Trophoblast cell (in vitro differentiated cells and primary cell): ENCODE measurements at regions not wholly inside any gene's neighbourhood (a gene's known extent, or its start where the extent isn't known, plus 50 kb on each side); places are given as distances from the start of the nearest gene placed in this dataset.

ENCODE experiments used
- DNase-seq, 2 donors: peaks; one replicate each; pipeline ENCODE4 v3.0.0-alpha.2; 2016
- H2AFZ ChIP-seq: 2 replicates; pipeline ENCODE4 v1.6.1; 2013; ENCODE audit warnings: low read length, moderate library complexity, mild to moderate bottlenecking; ENCODE audit not compliant: insufficient read depth, poor library complexity
- H2AK5ac ChIP-seq: 2 replicates; pipeline ENCODE4 v1.6.1; 2013; ENCODE audit warnings: mild to moderate bottlenecking, low read length
- H2BK120ac ChIP-seq: 2 replicates; pipeline ENCODE4 v1.6.1; 2013; ENCODE audit warnings: low read length, mild to moderate bottlenecking, moderate library complexity; ENCODE audit not compliant: insufficient read depth, poor library complexity
- H2BK12ac ChIP-seq: 2 replicates; pipeline ENCODE4 v1.6.1; 2013; ENCODE audit warnings: mild to moderate bottlenecking, low read length, moderate library complexity
- H2BK5ac ChIP-seq: 2 replicates; pipeline ENCODE4 v1.6.1; 2013; ENCODE audit warnings: low read length, low read depth, moderate library complexity, mild to moderate bottlenecking; ENCODE audit not compliant: poor library complexity
- H3K14ac ChIP-seq: 2 replicates; pipeline ENCODE4 v1.6.1; 2013; ENCODE audit warnings: mild to moderate bottlenecking, low read length
- H3K18ac ChIP-seq: 2 replicates; pipeline ENCODE4 v1.6.1; 2013; ENCODE audit warnings: mild to moderate bottlenecking, low read length
- H3K23ac ChIP-seq: 2 replicates; pipeline ENCODE4 v1.6.1; 2013; ENCODE audit warnings: low read length
- H3K27ac ChIP-seq: 2 replicates; pipeline ENCODE4 v1.5.1; 2013; ENCODE audit warnings: low read depth, mild to moderate bottlenecking, inconsistent platforms, low read length, moderate library complexity
- H3K27me3 ChIP-seq: 2 replicates; pipeline ENCODE4 v1.6.1; 2013; ENCODE audit warnings: inconsistent platforms, mild to moderate bottlenecking, low read length, moderate library complexity; ENCODE audit not compliant: insufficient read depth
- H3K36me3 ChIP-seq, 2 experiments: 1 replicate in 1 of 2; 2 replicates in 1 of 2; pipeline ENCODE4 v1.6.1; 2013; ENCODE audit warnings: low read length in 2 of 2, mild to moderate bottlenecking in 2 of 2, moderate library complexity in 1 of 2; ENCODE audit not compliant: insufficient read depth in 2 of 2, control insufficient read depth in 1 of 2
- H3K4ac ChIP-seq: 2 replicates; pipeline ENCODE4 v1.6.1; 2013; ENCODE audit warnings: low read depth, mild to moderate bottlenecking, low read length, moderate library complexity
- H3K4me1 ChIP-seq, 2 experiments: 1 replicate in 1 of 2; 2 replicates in 1 of 2; pipeline ENCODE4 v1.6.1; 2013; ENCODE audit warnings: low read length in 2 of 2, mild to moderate bottlenecking in 2 of 2, moderate library complexity in 1 of 2; ENCODE audit not compliant: insufficient read depth in 2 of 2, control insufficient read depth in 1 of 2
- H3K4me2 ChIP-seq: 2 replicates; pipeline ENCODE4 v1.6.1; 2013; ENCODE audit warnings: inconsistent platforms, mild to moderate bottlenecking, low read length, moderate library complexity
- H3K4me3 ChIP-seq: 2 replicates; pipeline ENCODE4 v1.5.1; 2013; ENCODE audit warnings: mild to moderate bottlenecking, low read depth, low read length, inconsistent platforms
- H3K79me1 ChIP-seq: one replicate; pipeline ENCODE4 v1.6.1; 2013; ENCODE audit warnings: low read length
- H3K79me2 ChIP-seq: 2 replicates; pipeline ENCODE4 v1.6.1; 2013; ENCODE audit warnings: low read length, mild to moderate bottlenecking; ENCODE audit not compliant: control insufficient read depth, insufficient read depth, poor library complexity
- H3K9ac ChIP-seq: 2 replicates; pipeline ENCODE4 v1.6.1; 2013; ENCODE audit warnings: mild to moderate bottlenecking, low read length
- H3K9me3 ChIP-seq: 2 replicates; pipeline ENCODE4 v1.6.1; 2013; ENCODE audit warnings: low read depth, mild to moderate bottlenecking, control low read depth, inconsistent platforms, low read length; ENCODE audit not compliant: insufficient read depth
- H4K12ac ChIP-seq: 2 replicates; pipeline ENCODE4 v1.6.1; 2013; ENCODE audit warnings: low read depth, mild to moderate bottlenecking, low read length, moderate library complexity
- H4K8ac ChIP-seq: 2 replicates; pipeline ENCODE4 v1.6.1; 2013; ENCODE audit warnings: low read depth, mild to moderate bottlenecking, low read length, moderate library complexity
- H4K91ac ChIP-seq: one replicate; pipeline ENCODE4 v1.6.1; 2013; ENCODE audit warnings: low read depth, mild to moderate bottlenecking, low read length, moderate library complexity
- WGBS: extraction: QIAGEN DNeasy Blood & Tissue Kit; methylation state at CpG from one replicate; pipeline ENCODE4 v1.1.7; 2013; ENCODE audit warnings: missing lambda C conversion rate; ENCODE audit not compliant: insufficient read length, insufficient coverage; ENCODE audit errors: extremely low coverage; 5-methylcytosine and 5-hydroxymethylcytosine counted together

DNA sequence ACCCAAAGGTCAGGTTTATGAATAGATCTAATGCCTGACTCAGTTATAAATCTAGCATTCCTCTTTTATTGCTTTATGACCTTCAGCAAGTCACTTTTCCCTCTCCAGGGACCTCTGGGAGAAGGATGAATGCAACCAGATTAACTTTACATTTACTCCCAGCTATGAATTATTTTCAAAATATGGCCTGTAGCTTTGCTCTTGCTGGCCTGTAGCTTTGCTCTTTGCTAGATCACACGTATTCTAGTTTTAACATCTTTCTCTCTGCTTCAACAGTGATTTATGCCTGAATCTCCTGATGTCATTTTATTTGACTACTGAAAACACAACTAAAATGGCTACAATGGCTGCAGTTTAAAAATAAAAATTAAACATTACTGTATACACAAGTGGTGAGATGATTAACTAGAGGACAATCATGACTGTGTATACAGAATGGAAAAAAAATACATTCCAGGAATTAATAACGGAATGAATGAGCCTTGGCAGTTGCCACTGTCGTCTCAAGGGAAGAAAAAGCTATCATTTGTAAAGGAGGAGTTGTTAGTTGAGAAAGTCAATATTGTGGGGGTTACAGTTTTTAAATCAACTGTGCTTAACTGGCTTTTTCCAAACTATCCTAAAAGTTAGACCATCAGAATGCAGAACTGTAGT, 434.5 kb upstream of the GOT2 start:
- no CpG with 5 or more reads among the region's 3 CpGs for WGBS
- Histone ChIP-seq H4K8ac (no peak overlapping the region), H3K4ac (no peak overlapping the region), H3K27me3 (no peaks in the 10 kb centered on the region), H3K79me2 (no peaks in the 10 kb centered on the region), H2BK120ac (no peak overlapping the region), H4K91ac (no peak overlapping the region), H2BK12ac (no peak overlapping the region), H3K4me1 (no peaks in the 10 kb centered on the region), H4K12ac (no peak overlapping the region), H3K27ac (no peak overlapping the region), H3K9ac (no peak overlapping the region), H3K4me2 (no peak overlapping the region), H3K9me3 (no peaks in the 10 kb centered on the region), H2AFZ (no peak overlapping the region), H3K18ac (no peak overlapping the region), H3K79me1 (no peaks in the 10 kb centered on the region), H3K14ac (no peak overlapping the region), H3K23ac (no peak overlapping the region), H3K36me3 (no peaks in the 10 kb centered on the region), H2BK5ac (no peak overlapping the region), H2AK5ac (no peak overlapping the region), H3K4me3 (no peak overlapping the region)
- DNase-seq: no peak

GRCh38 chr16:59164461-59164860, 430.3 kb upstream of the GOT2 start:
- no CpG with 5 or more reads among the region's 2 CpGs for WGBS
- Histone ChIP-seq H3K27me3 (no peaks in the 10 kb centered on the region), H2AK5ac (no peak overlapping the region)

DNA sequence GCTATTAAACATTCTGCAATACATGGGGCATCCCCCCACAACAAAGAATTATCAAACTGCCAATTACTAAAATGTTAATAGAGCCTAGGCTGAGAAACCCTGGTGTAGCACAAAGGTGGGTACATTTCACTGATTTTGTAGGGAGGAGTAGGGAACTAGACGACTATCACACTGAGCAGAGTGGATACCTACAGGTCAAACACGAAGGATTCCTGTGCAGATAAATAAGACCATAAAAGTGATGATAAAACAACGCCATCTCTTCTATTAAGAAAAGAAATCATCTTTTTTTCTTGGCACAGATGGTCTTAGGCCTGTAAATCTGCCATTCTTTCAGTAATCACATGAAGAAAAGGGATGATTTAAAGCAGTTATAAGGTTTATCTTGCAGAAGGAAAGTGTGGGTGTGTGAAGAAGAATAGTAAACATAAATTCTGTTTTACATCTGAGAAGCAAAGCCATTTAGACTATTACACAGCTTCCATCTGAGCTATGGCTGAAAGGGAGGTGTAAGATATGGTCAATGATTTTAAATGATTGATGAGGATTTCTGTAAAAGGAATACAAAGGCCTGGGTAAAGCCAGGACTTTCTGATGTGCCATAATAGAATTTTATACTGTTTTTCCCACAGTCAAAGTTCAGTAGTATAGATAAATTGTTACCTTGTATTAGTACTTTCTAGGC, 429.4 kb upstream of the GOT2 start:
- no peaks in the 10 kb centered on the region for H3K4me1 ChIP-seq
- no peak overlapping the region for H4K8ac ChIP-seq
- no peak overlapping the region for H3K4me3 ChIP-seq
- no peak overlapping the region for H3K18ac ChIP-seq
- H3K27ac ChIP-seq: no peak overlapping the region
- H3K79me1 ChIP-seq: no peaks in the 10 kb centered on the region
- no peak overlapping the region for H2BK120ac ChIP-seq
- WGBS: no CpG with 5 or more reads among the region's 3 CpGs
- H4K91ac ChIP-seq: no peak overlapping the region
- H3K9ac ChIP-seq: no peak overlapping the region
- H3K14ac ChIP-seq: no peak overlapping the region
- no peaks in the 10 kb centered on the region for H3K27me3 ChIP-seq
- H3K4me2 ChIP-seq: no peak overlapping the region
- no peaks in the 10 kb centered on the region for H3K79me2 ChIP-seq
- H2AK5ac ChIP-seq: no peak overlapping the region
- no peak overlapping the region for H3K23ac ChIP-seq
- H3K36me3 ChIP-seq: no peaks in the 10 kb centered on the region
- H2AFZ ChIP-seq: no peak overlapping the region
- H2BK12ac ChIP-seq: no peak overlapping the region
- H4K12ac ChIP-seq: no peak overlapping the region
- H3K9me3 ChIP-seq: no peaks in the 10 kb centered on the region
- no peak overlapping the region for H3K4ac ChIP-seq
- no peak overlapping the region for H2BK5ac ChIP-seq
- DNase-seq: no peak

More at GRCh38 chr16:59164461-59164860, 430.3 kb upstream of the GOT2 start:
- H3K79me2 ChIP-seq: no peaks in the 10 kb centered on the region
- H2BK12ac ChIP-seq: no peak overlapping the region
- no peak overlapping the region for H3K4ac ChIP-seq
- no peak overlapping the region for H3K23ac ChIP-seq
- H2BK120ac ChIP-seq: no peak overlapping the region
- H3K4me3 ChIP-seq: no peak overlapping the region
- no peaks in the 10 kb centered on the region for H3K4me1 ChIP-seq
- no peaks in the 10 kb centered on the region for H3K9me3 ChIP-seq
- no peak overlapping the region for H4K91ac ChIP-seq
- no peak overlapping the region for H3K9ac ChIP-seq
- no peak overlapping the region for H4K8ac ChIP-seq
- H4K12ac ChIP-seq: no peak overlapping the region
- H3K4me2 ChIP-seq: no peak overlapping the region
- H3K14ac ChIP-seq: no peak overlapping the region
- H3K79me1 ChIP-seq: no peaks in the 10 kb centered on the region
- no peak overlapping the region for H2AFZ ChIP-seq
- H3K27ac ChIP-seq: no peak overlapping the region
- H3K18ac ChIP-seq: no peak overlapping the region
- DNase-seq: no peak
- no peak overlapping the region for H2BK5ac ChIP-seq
- H3K36me3 ChIP-seq: no peaks in the 10 kb centered on the region

GRCh38 chr16:59161679-59162078, 427.6 kb upstream of the GOT2 start:
- no peaks in the 10 kb centered on the region for H3K79me1 ChIP-seq
- no peaks in the 10 kb centered on the region for H3K27me3 ChIP-seq
- H3K4me2 ChIP-seq: no peak overlapping the region
- H3K14ac ChIP-seq: no peak overlapping the region
- H3K4me3 ChIP-seq: no peak overlapping the region
- no peak overlapping the region for H3K27ac ChIP-seq
- no peaks in the 10 kb centered on the region for H3K4me1 ChIP-seq
- H3K4ac ChIP-seq: no peak overlapping the region
- H3K9me3 ChIP-seq: no peaks in the 10 kb centered on the region
- no CpG with 5 or more reads among the region's 3 CpGs for WGBS
- H2BK12ac ChIP-seq: no peak overlapping the region
- DNase-seq: no peak
- no peak overlapping the region for H2AK5ac ChIP-seq
- no peak overlapping the region for H3K9ac ChIP-seq
- no peak overlapping the region for H2BK120ac ChIP-seq
- no peaks in the 10 kb centered on the region for H3K36me3 ChIP-seq
- H4K8ac ChIP-seq: no peak overlapping the region
- H3K23ac ChIP-seq: no peak overlapping the region
- H3K79me2 ChIP-seq: no peaks in the 10 kb centered on the region
- no peak overlapping the region for H2BK5ac ChIP-seq
- no peak overlapping the region for H2AFZ ChIP-seq
- no peak overlapping the region for H4K91ac ChIP-seq
- H4K12ac ChIP-seq: no peak overlapping the region
- H3K18ac ChIP-seq: no peak overlapping the region
